HG02943 (cell line): ENCODE measurements at regions not wholly inside any gene's neighbourhood (a gene's known extent, or its start where the extent isn't known, plus 50 kb on each side); places are given as distances from the start of the nearest gene placed in this dataset.
"Not testable (repeated sequence)": the region's sequence is repeated elsewhere in the genome, so short reads cannot be mapped to it uniquely, and the experiment has no call there.

ENCODE experiments used
- ATAC-seq: cut with Tn5 transposase; IDR thresholded peaks from one replicate; pipeline ENCODE4 v1.9.1; 2021; ENCODE audit warnings: mild to moderate bottlenecking, low read depth, moderate library complexity; ENCODE audit not compliant: unreplicated experiment

DNA sequence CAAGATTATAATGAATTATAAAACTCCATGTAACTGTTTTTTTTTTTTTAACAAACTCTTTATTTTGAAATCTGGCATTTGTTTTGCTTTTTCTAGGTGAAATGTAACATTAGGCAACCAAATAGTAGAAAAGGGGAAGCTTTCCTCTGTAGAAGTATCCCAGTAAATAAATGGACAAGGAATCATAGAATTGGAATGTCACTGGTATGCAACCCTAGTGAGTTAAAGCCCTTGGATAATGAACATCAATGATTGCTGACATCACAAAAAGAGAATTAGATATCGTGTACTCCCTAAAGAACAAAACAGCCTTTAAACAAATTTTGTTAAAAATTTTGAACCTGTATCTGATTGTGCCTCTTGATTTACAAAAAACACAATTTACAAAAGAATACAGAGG is 93.9 kb upstream of the OGFRL1 start:
- ATAC-seq, result no peak

- ATAC-seq, result no peak
Measured at GRCh38 chr6:71197267-71197666, 91.3 kb upstream of the OGFRL1 start.

- ATAC-seq, result no peak
Measured at GRCh38 chr6:71197780-71198179, 90.8 kb upstream of the OGFRL1 start.

GRCh38 chr6:71198908-71199307 is 89.7 kb upstream of the OGFRL1 start:
- no peak for ATAC-seq

- ATAC-seq, result no peak
Measured at GRCh38 chr6:71199736-71200135, 88.9 kb upstream of the OGFRL1 start.

- no peak for ATAC-seq
Measured at GRCh38 chr6:71203206-71203605, 85.4 kb upstream of the OGFRL1 start.

DNA sequence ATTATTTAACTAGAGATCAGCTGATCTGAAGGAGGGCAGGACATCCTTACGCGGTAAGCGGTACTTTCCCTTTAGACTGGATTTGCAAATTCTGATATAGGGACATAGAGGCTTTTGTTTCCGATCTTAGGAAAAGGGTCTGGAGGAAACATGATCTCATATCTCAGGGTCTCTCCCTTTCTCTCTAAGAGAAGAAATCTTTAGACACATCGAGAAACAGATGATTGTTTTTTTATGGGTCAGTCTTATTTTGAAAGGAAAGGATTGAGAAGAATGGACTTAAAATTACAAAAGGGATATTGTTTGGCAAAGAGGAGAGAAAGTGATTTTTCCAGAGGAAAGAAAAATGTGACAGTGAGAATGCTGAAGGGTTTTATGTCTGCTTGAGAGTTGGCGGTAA is 83.9 kb upstream of the OGFRL1 start:
- ATAC-seq, result no peak

DNA sequence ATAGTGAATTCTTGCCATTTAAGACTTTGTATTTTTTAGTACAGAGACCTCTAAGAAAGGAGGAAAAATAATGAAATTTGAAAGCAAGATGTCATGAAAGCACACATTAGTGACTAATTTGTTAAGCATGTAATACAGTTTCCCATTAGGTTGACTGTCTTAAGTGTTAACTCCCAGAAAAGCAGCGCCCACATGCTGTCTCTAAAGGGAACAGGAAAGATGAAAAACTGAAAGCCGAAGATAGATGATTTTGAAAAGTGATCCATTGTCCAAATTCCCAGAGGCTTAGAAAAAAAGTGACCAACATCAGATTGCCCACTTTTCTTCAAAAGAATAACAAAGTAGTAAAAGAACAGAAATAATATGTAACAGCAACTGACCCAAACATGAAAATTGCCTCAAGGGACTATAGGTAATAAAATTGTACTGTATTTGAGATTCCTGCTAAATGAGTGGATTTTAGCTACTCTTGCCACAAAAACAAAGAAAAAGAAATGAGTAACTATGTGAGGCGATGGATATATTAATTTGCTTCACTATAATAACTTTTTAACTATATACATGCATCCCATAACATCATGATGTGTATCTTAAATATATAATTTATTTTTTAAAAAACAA is 83.2 kb upstream of the OGFRL1 start:
- ATAC-seq, result no peak

DNA sequence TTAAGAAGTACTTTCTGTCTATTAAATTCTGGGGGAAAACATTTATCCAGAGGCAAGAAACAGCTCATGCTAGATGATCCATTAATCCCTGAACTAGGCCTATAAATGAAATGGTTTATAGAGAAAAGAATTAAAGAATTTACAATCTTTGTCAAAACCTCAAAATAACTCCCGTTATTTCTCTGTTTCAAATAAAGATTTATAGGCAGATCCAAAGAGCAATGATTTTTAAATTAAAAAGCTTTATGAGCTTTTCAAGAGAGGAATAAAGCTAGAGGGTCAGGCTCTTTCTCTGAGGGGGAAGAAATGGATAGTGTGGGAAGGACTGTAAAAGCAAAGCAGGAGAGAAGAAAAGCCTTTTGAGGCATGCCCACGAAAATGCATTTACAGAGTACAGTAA is 82.5 kb upstream of the OGFRL1 start:
- no peak for ATAC-seq

- ATAC-seq, result no peak
Measured at GRCh38 chr6:71209206-71209605, 79.4 kb upstream of the OGFRL1 start.

- no peak for ATAC-seq
Measured at GRCh38 chr6:71209626-71210025, 79.0 kb upstream of the OGFRL1 start.

GRCh38 chr6:71211799-71212198 is 76.8 kb upstream of the OGFRL1 start:
- ATAC-seq, result no peak

DNA sequence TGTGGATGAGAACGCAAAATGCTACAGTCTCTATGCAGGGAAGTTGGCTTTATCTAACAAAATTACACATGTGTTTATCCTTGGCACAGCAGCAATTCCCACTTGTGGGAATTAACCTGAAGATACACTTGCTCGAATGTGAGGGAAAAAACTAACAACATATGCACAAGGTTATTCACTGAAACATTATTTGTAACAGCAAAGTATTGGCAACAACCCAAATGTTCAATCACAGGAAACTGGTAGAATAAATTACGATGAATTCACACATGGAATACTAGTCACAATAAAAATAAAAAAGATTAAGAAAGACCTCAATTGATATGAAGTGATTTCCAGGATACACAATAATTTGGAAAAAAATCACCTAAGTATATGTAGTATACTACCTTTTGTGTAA is 68.1 kb upstream of the OGFRL1 start:
- ATAC-seq, result no peak

GRCh38 chr6:71222671-71223070 is 65.9 kb upstream of the OGFRL1 start:
- ATAC-seq, result no peak

DNA sequence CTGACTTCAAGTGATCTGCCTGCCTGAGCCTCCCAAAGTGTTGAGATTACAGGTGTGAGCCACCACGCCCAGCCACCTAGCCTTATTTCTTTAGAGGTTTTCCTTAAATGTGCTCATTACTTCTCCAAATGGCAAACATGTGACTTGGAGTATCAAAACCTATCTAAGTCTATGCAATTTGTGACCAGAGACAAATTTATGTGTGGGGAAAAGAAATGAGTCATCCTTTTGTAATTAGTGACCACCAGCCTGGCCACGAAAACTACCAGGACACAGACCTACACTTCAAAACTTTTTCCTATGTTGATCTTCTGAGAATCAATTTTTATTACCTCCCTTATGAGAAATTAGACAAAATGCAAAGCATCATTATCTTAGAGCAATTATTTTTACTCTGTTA is 64.6 kb upstream of the OGFRL1 start:
- ATAC-seq, result no peak

DNA sequence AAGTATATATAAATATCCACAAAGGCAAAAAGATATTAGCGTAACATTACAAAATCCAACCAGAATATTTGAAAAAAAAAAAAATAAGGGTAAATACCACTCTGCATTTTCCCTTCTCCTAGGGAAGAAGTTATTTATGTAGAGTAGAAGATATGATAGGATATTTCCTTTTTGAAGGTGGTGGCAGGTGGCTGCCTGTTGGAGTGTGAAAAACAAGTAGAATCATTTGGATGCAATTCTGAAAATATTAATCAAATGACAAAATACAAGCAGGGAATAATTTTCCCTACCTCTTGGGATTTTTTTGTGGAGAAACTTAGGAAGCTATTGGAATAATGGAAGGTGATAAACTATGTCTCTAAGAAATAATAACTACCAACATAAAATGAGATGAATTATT is 62.5 kb upstream of the OGFRL1 start:
- no peak for ATAC-seq

DNA sequence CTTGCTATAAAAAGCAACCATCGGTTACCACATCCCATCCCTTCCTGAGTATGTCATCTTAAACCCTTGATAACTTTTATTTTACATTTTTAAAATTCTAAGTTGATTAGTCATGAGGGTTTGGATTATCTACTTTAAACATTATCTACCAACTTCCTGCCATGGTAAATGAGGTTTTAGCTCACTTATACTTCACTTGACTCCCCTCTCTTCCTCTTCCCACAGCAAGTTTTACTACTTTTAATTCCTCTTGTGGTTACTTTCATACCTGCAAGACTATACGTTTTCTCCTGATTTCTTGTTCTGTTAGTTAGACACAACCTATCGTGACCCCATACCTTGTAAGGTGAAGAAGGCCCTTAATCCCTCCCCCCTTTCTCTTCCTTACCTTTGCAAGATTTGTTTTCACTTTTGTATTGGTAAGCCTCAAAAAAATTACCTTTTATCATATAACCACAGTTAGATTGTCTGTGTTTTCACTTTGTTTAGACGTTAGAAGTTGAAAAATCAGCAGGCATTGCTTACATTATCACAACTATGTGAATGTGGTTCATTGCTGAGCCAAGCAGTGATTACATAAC is 60.1 kb upstream of the OGFRL1 start:
- ATAC-seq, result no peak

- no peak for ATAC-seq
Measured at GRCh38 chr6:71229477-71229876, 59.1 kb upstream of the OGFRL1 start.

DNA sequence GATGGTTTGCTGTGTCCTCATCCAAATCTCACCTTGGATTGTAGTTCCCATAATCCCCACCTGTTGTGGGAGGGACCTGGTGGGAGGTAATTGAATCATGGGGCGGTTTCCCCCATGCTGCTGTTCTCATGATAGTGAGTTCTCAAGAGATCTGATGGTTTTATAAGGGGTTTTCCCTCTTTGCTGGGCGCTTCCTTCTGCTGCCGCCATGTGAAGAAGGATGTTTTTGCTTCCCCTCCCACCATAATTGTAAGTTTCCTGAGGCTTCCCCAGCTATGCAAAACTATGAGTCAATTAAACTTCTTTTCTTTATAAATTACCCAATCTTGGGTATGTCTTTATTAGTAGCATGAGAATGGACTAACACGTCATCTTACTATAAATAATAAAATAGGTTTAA is 55.7 kb upstream of the OGFRL1 start:
- ATAC-seq, result not testable (repeated sequence)

DNA sequence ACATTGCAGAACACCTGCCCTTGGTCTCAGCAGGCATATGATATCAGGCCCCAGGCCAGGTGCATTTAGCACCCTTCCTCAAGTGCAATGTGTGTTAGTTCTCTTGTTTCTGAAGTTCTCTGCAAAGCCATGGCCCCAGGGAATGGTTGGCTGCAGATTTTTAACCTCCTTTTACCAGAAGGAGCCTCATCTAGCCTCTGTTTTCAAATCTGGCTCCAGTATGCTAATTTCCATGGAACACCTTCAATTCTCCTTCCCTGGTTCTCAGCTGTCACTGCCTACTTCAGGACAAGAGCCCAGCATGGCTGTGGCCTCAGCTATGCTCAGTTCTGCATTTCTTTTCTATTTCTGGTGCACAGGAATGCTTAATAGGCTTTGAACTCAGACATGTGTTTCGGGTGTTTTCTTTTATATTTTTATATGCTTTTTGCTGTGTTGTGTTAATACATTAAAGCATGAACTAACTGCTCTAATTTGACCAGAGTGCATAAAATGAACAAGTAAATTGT is 51.6 kb upstream of the OGFRL1 start:
- ATAC-seq, result no peak

GRCh38 chr6:71238351-71238750 is 50.3 kb upstream of the OGFRL1 start:
- no peak for ATAC-seq
